ENCODE measurements at regions not wholly inside any gene's neighbourhood (a gene's known extent, or its start where the extent isn't known, plus 50 kb on each side); places are given as distances from the start of the nearest gene placed in this dataset.

DNA sequence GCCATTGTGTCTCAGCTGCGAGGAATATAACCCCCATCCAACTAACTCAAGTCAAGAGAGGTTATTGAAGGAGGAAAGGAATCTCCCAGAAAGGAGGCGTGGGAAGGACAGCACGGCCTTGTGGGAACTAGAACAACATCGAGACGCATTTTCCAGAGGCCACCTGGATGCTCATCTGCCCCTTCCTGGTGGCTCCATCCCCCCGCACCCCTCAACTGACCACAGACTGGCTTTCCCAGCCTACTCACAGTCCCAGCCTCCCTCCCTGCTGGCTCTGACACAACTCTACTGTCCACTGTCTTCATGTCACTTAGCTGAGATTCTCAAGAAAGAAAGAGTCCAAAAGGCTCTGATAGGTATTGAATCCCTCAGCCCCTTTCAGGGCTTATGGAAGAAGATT, 66.0 kb upstream of the CLMN start:
- no peaks in the 10 kb centered on the region for H4K20me1 ChIP-seq (ENCODE audit: insufficient read depth)
- H3K27me3 ChIP-seq (ENCODE audit: insufficient read depth, low read depth), result no peaks in the 10 kb centered on the region
- H3K4me3 ChIP-seq (IDR thresholded peaks at IDR 0.05; ENCODE audit: insufficient read depth, low read depth, low read length), result no peak overlapping the region
- no peaks in the 10 kb centered on the region for H3K36me3 ChIP-seq (ENCODE audit: insufficient read depth)
- no peak overlapping the region for H3K4me2 ChIP-seq
- no peaks in the 10 kb centered on the region for H3K4me1 ChIP-seq (ENCODE audit: low read depth, poor library complexity, severe bottlenecking)
- no peaks in the 10 kb centered on the region for H3K79me2 ChIP-seq (ENCODE audit: insufficient read depth, low read depth)
- no peak overlapping the region for H2AFZ ChIP-seq (ENCODE audit: low read depth)
- no peak overlapping the region for H3K27ac ChIP-seq
- TF ChIP-seq, protein P1, sequence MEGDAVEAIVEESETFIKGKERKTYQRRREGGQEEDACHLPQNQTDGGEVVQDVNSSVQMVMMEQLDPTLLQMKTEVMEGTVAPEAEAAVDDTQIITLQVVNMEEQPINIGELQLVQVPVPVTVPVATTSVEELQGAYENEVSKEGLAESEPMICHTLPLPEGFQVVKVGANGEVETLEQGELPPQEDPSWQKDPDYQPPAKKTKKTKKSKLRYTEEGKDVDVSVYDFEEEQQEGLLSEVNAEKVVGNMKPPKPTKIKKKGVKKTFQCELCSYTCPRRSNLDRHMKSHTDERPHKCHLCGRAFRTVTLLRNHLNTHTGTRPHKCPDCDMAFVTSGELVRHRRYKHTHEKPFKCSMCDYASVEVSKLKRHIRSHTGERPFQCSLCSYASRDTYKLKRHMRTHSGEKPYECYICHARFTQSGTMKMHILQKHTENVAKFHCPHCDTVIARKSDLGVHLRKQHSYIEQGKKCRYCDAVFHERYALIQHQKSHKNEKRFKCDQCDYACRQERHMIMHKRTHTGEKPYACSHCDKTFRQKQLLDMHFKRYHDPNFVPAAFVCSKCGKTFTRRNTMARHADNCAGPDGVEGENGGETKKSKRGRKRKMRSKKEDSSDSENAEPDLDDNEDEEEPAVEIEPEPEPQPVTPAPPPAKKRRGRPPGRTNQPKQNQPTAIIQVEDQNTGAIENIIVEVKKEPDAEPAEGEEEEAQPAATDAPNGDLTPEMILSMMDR (conservative IDR thresholded peaks at IDR 0.05; ENCODE audit: low read depth, low read length), result no peak
- H3K9ac ChIP-seq, result no peak overlapping the region

- H3K4me1 ChIP-seq (ENCODE audit: low read depth, poor library complexity, severe bottlenecking), result no peaks in the 10 kb centered on the region
- H3K36me3 ChIP-seq (ENCODE audit: insufficient read depth), result no peaks in the 10 kb centered on the region
- H3K9ac ChIP-seq, result no peak overlapping the region
- H3K4me3 ChIP-seq (IDR thresholded peaks at IDR 0.05; ENCODE audit: insufficient read depth, low read depth, low read length), result no peak overlapping the region
- no peak overlapping the region for H3K27ac ChIP-seq
- no peak overlapping the region for H3K4me2 ChIP-seq
- no peaks in the 10 kb centered on the region for H3K27me3 ChIP-seq (ENCODE audit: insufficient read depth, low read depth)
- no peaks in the 10 kb centered on the region for H4K20me1 ChIP-seq (ENCODE audit: insufficient read depth)
- no peaks in the 10 kb centered on the region for H3K79me2 ChIP-seq (ENCODE audit: insufficient read depth, low read depth)
- TF ChIP-seq, protein P1 (conservative IDR thresholded peaks at IDR 0.05; ENCODE audit: low read depth, low read length), result no peak
- H2AFZ ChIP-seq (ENCODE audit: low read depth), result no peak overlapping the region
These were observed 63.0 kb upstream of the CLMN start for GRCh38 chr14:95382747-95383146.

GRCh38 chr14:95381726-95382125, 62.0 kb upstream of the CLMN start:
- H4K20me1 ChIP-seq (ENCODE audit: insufficient read depth), result no peaks in the 10 kb centered on the region
- H3K4me1 ChIP-seq (ENCODE audit: low read depth, poor library complexity, severe bottlenecking), result no peaks in the 10 kb centered on the region
- H3K36me3 ChIP-seq (ENCODE audit: insufficient read depth), result no peaks in the 10 kb centered on the region
- no peak overlapping the region for H2AFZ ChIP-seq (ENCODE audit: low read depth)
- no peak overlapping the region for H3K27ac ChIP-seq
- no peaks in the 10 kb centered on the region for H3K79me2 ChIP-seq (ENCODE audit: insufficient read depth, low read depth)
- no peak overlapping the region for H3K9ac ChIP-seq
- H3K4me2 ChIP-seq, result no peak overlapping the region
- TF ChIP-seq, protein P1 (conservative IDR thresholded peaks at IDR 0.05; ENCODE audit: low read depth, low read length), result no peak
- no peak overlapping the region for H3K4me3 ChIP-seq (IDR thresholded peaks at IDR 0.05; ENCODE audit: insufficient read depth, low read depth, low read length)
- no peaks in the 10 kb centered on the region for H3K27me3 ChIP-seq (ENCODE audit: insufficient read depth, low read depth)

DNA sequence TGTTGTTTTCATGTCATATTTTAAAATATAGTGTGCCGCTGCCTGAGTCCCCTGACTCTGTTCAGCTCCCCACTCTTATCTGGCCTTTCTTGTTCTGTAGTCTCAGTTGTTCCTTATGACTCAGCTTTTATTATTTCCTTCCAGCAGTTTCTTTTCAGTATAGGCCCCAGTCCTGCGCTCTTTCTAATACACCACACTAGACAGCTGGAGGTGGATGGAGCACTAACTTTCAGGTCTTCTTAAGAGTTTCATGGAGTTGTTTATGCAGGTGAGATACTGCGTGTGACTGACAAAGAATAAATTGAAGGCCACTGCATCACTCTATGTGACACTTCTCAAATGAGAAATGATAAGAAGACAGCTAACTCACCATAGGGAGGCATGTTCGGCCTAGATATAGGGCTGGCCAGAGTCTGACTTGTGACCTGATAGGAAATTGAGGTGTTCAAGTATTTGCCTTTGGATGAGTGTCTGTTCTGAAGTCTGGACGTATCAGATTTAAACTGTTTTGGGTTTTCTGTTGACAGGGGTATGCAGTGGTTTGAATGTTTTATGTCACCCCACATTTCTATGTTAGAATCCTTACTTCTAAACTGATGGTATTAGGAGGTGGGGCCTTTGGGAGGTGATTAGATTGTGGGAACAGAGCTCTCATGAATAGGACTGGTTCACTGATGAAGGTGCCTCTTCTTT, 60.8 kb upstream of the CLMN start:
- H3K27me3 ChIP-seq (ENCODE audit: insufficient read depth, low read depth), result no peaks in the 10 kb centered on the region
- H2AFZ ChIP-seq (ENCODE audit: low read depth), result no peak overlapping the region
- no peaks in the 10 kb centered on the region for H4K20me1 ChIP-seq (ENCODE audit: insufficient read depth)
- no peak overlapping the region for H3K4me3 ChIP-seq (IDR thresholded peaks at IDR 0.05; ENCODE audit: insufficient read depth, low read depth, low read length)
- no peak overlapping the region for H3K4me2 ChIP-seq
- no peaks in the 10 kb centered on the region for H3K79me2 ChIP-seq (ENCODE audit: insufficient read depth, low read depth)
- TF ChIP-seq, protein P1 (conservative IDR thresholded peaks at IDR 0.05; ENCODE audit: low read depth, low read length), result no peak
- no peaks in the 10 kb centered on the region for H3K36me3 ChIP-seq (ENCODE audit: insufficient read depth)
- H3K9ac ChIP-seq, result no peak overlapping the region
- no peak overlapping the region for H3K27ac ChIP-seq
- no peaks in the 10 kb centered on the region for H3K4me1 ChIP-seq (ENCODE audit: low read depth, poor library complexity, severe bottlenecking)
